A549 (cell line): ENCODE measurements at regions not wholly inside any gene's neighbourhood (a gene's known extent, or its start where the extent isn't known, plus 50 kb on each side); places are given as distances from the start of the nearest gene placed in this dataset.

Experiments
- ATAC-seq, 2 experiments: fragments of 200-7000 bp in 1 of 2; fragments of >200 bp in 1 of 2; cut with Nextera tagmentation in 1 of 2; cut with Tn5 transposase in 1 of 2; 3 replicates each; pipeline versions ENCODE4 v1.8.0 to v1.9.1; 2018 to 2020; ENCODE audit warnings: mild to moderate bottlenecking in 1 of 2, moderate library complexity in 1 of 2
- CTCF ChIA-PET: fragments of 300-600 bp; sonication (Branson Sonifier 250); formaldehyde crosslinking; extraction: SDS; loops from one replicate; lab custom pipeline; 2021; ENCODE audit warnings: antibody characterized with exemption, inconsistent platforms; lab: Yijun Ruan, JAX
- POLR2A ChIA-PET: fragments of 350-600 bp; formaldehyde crosslinking; extraction: SDS; loops from one replicate; lab custom pipeline; 2021; ENCODE audit warnings: antibody characterized with exemption, inconsistent platforms; lab: Yijun Ruan, JAX
- DNase-seq, 2 experiments: peaks; one replicate each; pipeline versions ENCODE4 v3.0.0 to v3.0.0-alpha.2; 2011 to 2016; ENCODE audit warnings: low read depth in 1 of 2, low spot score in 1 of 2
- FAIRE-seq: peaks from 2 replicates; lab custom pipeline; 2011; peaks lifted over from hg19 to GRCh38; lab: Jason Lieb, UNC
- H3K27ac ChIP-seq, 2 experiments: fragments of >200 bp; sonication (Bioruptor Twin); formaldehyde crosslinking; 3 replicates each; pipeline ENCODE4 v1.5.1; 2016 to 2017
- H3K4me1 ChIP-seq: fragments of >200 bp; sonication (Bioruptor Twin); formaldehyde crosslinking; 3 replicates; pipeline ENCODE4 v1.6.1; 2016
- H3K4me2 ChIP-seq: fragments of >200 bp; sonication (Bioruptor Twin); formaldehyde crosslinking; 3 replicates; pipeline ENCODE4 v1.6.1; 2016
- H3K4me3 ChIP-seq: fragments of >200 bp; sonication (Bioruptor Twin); formaldehyde crosslinking; 3 replicates; pipeline ENCODE4 v1.5.1; 2016
- H3K9me3 ChIP-seq: fragments of >200 bp; sonication (Bioruptor Twin); formaldehyde crosslinking; 3 replicates; pipeline ENCODE4 v1.6.1; 2016
- BHLHE40 ChIP-seq: IDR thresholded peaks from 2 replicates; pipeline ENCODE4 v1.6.1; 2012; ENCODE audit warnings: low read depth, low read length, inconsistent platforms
- CBX2 ChIP-seq: fragments of 200-600 bp; sonication (generic); IDR thresholded peaks from 2 replicates; pipeline ENCODE4 v1.6.1; 2016; ENCODE audit warnings: low read depth, mild to moderate bottlenecking, borderline replicate concordance
- CBX8 ChIP-seq: fragments of 200-600 bp; sonication (generic); IDR thresholded peaks from 2 replicates; pipeline ENCODE4 v1.6.1; 2016
- CHD4 ChIP-seq: fragments of 200-600 bp; sonication (generic); IDR thresholded peaks from 2 replicates; pipeline ENCODE4 v1.6.1; 2016; ENCODE audit warnings: antibody characterized with exemption, mild to moderate bottlenecking, borderline replicate concordance
- EHF ChIP-seq: fragments of 250-450 bp; sonication (Bioruptor Pico); IDR thresholded peaks from 2 replicates; pipeline ENCODE4 v1.5.0; 2020; ENCODE audit warnings: mild to moderate bottlenecking
- FOSL2 ChIP-seq, 2 experiments: fragments of 450-650 bp in 1 of 2; fragments of >200 bp in 1 of 2; sonication (Bioruptor Twin) in 1 of 2; formaldehyde crosslinking; IDR thresholded peaks; 2 replicates each; pipeline versions ENCODE4 v1.5.0 to v1.6.1; 2016 to 2020; ENCODE audit warnings: mild to moderate bottlenecking in 1 of 2, moderate library complexity in 1 of 2
- FOXS1 ChIP-seq: fragments of 250-450 bp; sonication (Bioruptor Pico); IDR thresholded peaks from 2 replicates; pipeline ENCODE4 v1.5.0; 2020; ENCODE audit warnings: mild to moderate bottlenecking, moderate library complexity
- GATA3 ChIP-seq: IDR thresholded peaks from 2 replicates; pipeline ENCODE4 v1.6.1; 2012; ENCODE audit warnings: borderline replicate concordance
- HOXA7 ChIP-seq: fragments of 250-450 bp; sonication (Bioruptor Pico); IDR thresholded peaks from 2 replicates; pipeline ENCODE4 v1.5.0; 2020; ENCODE audit warnings: mild to moderate bottlenecking, moderate library complexity
- HOXB5 ChIP-seq: fragments of 250-450 bp; sonication (Bioruptor Pico); IDR thresholded peaks from 2 replicates; pipeline ENCODE4 v1.5.0; 2020; ENCODE audit warnings: mild to moderate bottlenecking, moderate library complexity
- JUN ChIP-seq, 2 experiments: fragments of >200 bp; sonication (Bioruptor Twin); formaldehyde crosslinking; IDR thresholded peaks; 2 replicates in 1 of 2; 3 replicates in 1 of 2; pipeline ENCODE4 v1.6.1; 2016 to 2017
- JUNB ChIP-seq: fragments of >200 bp; sonication (Bioruptor Twin); formaldehyde crosslinking; IDR thresholded peaks from 2 replicates; pipeline ENCODE4 v1.6.1; 2016
- KDM5A ChIP-seq: fragments of 200-600 bp; sonication (generic); IDR thresholded peaks from 2 replicates; pipeline ENCODE4 v1.6.1; 2016; ENCODE audit warnings: antibody characterized with exemption, mild to moderate bottlenecking
- MAFK ChIP-seq: fragments of 450-650 bp; IDR thresholded peaks from 2 replicates; pipeline ENCODE4 v1.6.1; 2014; ENCODE audit not compliant: partially characterized antibody
- MAZ ChIP-seq: fragments of 150-350 bp; IDR thresholded peaks from 2 replicates; pipeline ENCODE4 v1.6.1; 2014; ENCODE audit warnings: antibody characterized with exemption, low read depth, low read length, borderline replicate concordance
- POLR2A ChIP-seq: IDR thresholded peaks from 2 replicates; pipeline ENCODE4 v1.6.1; 2012; ENCODE audit warnings: mild to moderate bottlenecking, low read length
- RFX5 ChIP-seq: fragments of 450-650 bp; IDR thresholded peaks from 2 replicates; pipeline ENCODE4 v1.7.1; 2014; ENCODE audit warnings: antibody characterized with exemption, mild to moderate bottlenecking, moderate library complexity
- RNF2 ChIP-seq: fragments of 200-600 bp; sonication (generic); IDR thresholded peaks from 2 replicates; pipeline ENCODE4 v1.6.1; 2016; ENCODE audit warnings: low read depth, mild to moderate bottlenecking, antibody characterized with exemption, moderate library complexity, borderline replicate concordance
- TFCP2L1 ChIP-seq: fragments of 250-450 bp; sonication (Bioruptor Pico); IDR thresholded peaks from 2 replicates; pipeline ENCODE4 v1.5.0; 2021; ENCODE audit warnings: mild to moderate bottlenecking
- ZNF302 ChIP-seq: fragments of 250-450 bp; sonication (Bioruptor Pico); IDR thresholded peaks from 2 replicates; pipeline ENCODE4 v1.9.0; 2021; ENCODE audit warnings: inconsistent platforms, mild to moderate bottlenecking, moderate library complexity
- ZSCAN20 ChIP-seq: fragments of 250-450 bp; sonication (Bioruptor Pico); IDR thresholded peaks from 2 replicates; pipeline ENCODE4 v1.8.0; 2022; ENCODE audit warnings: mild to moderate bottlenecking, moderate library complexity
- WGBS: methylation state at CpG from one replicate; pipeline ENCODE4 v1.1.6; 2017; ENCODE audit errors: missing lambda C conversion rate; 5-methylcytosine and 5-hydroxymethylcytosine counted together
- TF ChIP-seq, protein P1 (sequence below): fragments of 450-650 bp; IDR thresholded peaks from 2 replicates; pipeline ENCODE4 v1.6.1; 2014; ENCODE audit warnings: antibody characterized with exemption
- TF ChIP-seq, protein P2 (sequence below): IDR thresholded peaks from 2 replicates; pipeline ENCODE4 v1.6.1; 2012; ENCODE audit warnings: low read depth, borderline replicate concordance
- TF ChIP-seq, protein P3 (sequence below): IDR thresholded peaks from 2 replicates; pipeline ENCODE4 v1.6.1; 2012
- TF ChIP-seq, protein P4 (sequence below): fragments of 250-450 bp; sonication (Bioruptor Pico); IDR thresholded peaks from 2 replicates; pipeline ENCODE4 v1.5.0; 2020; ENCODE audit warnings: low read depth, mild to moderate bottlenecking, moderate library complexity
- TF ChIP-seq, protein P5 (sequence below): fragments of >200 bp; sonication (Bioruptor Twin); formaldehyde crosslinking; IDR thresholded peaks from 2 replicates; pipeline ENCODE4 v1.6.1; 2016

DNA sequence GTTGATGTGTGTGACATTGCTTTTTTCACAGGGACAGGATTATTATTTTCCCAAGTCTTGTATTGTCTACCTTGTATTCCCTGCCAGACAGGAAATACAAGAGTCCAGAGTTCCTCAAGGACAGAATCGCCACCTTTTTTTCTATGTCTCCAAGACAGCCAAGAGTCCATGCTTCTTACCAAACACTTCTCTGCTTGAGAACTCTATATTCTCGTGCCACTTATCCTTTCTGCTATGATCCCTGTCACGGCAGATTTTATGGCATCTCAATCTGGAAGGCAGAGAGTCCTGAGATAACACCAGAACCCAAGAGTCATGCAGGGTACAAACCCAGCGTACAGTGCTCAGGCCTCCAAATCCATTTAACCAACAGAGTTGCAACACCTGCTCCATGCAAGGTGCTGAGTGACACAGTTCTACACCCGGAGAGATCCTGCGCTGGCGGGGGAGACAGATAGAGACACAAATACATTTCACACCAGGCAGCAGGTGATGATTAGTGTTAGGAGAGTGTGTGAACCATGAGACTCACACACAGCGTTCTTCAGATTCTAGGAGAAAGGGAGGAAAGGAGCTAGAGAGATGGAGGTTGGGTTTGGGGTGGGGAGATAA, 107.6 kb downstream of the NAV1 start:
- Histone ChIP-seq H3K4me3 (no peak overlapping the region), H3K9me3 (no peaks in the 10 kb centered on the region), H3K4me2 (no peak overlapping the region), H3K27ac (no peak overlapping the region), H3K4me1 (peaks cover 23% of the 10 kb centered on the region)
- WGBS = 87% methylated on average over 8 of the region's 8 CpGs
- FAIRE-seq (no peak), DNase-seq (no peak), ATAC-seq (no peak)
- no peak for TF ChIP-seq BHLHE40
- no peak for TF ChIP-seq RNF2
- TF ChIP-seq MAZ = no peak
- TF ChIP-seq ZSCAN20 (CRISPR knock-in tag) = no peak
- TF ChIP-seq, protein P1, sequence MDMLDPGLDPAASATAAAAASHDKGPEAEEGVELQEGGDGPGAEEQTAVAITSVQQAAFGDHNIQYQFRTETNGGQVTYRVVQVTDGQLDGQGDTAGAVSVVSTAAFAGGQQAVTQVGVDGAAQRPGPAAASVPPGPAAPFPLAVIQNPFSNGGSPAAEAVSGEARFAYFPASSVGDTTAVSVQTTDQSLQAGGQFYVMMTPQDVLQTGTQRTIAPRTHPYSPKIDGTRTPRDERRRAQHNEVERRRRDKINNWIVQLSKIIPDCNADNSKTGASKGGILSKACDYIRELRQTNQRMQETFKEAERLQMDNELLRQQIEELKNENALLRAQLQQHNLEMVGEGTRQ = no peak
- no peak for TF ChIP-seq CHD4
- TF ChIP-seq, protein P2, sequence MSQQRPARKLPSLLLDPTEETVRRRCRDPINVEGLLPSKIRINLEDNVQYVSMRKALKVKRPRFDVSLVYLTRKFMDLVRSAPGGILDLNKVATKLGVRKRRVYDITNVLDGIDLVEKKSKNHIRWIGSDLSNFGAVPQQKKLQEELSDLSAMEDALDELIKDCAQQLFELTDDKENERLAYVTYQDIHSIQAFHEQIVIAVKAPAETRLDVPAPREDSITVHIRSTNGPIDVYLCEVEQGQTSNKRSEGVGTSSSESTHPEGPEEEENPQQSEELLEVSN = no peak
- TF ChIP-seq HOXA7 (CRISPR knock-in tag) = no peak
- no peak for TF ChIP-seq ZNF302 (CRISPR knock-in tag)
- TF ChIP-seq, protein P3, sequence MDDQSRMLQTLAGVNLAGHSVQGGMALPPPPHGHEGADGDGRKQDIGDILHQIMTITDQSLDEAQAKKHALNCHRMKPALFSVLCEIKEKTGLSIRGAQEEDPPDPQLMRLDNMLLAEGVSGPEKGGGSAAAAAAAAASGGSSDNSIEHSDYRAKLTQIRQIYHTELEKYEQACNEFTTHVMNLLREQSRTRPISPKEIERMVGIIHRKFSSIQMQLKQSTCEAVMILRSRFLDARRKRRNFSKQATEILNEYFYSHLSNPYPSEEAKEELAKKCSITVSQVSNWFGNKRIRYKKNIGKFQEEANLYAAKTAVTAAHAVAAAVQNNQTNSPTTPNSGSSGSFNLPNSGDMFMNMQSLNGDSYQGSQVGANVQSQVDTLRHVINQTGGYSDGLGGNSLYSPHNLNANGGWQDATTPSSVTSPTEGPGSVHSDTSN = no peak
- no peak for TF ChIP-seq POLR2A
- ChIA-PET POLR2A (no interaction called here), CTCF (interaction anchor here (0.6 to 13.7 kb wide), 2 partner anchors 87 to 749 kb away, joined by 4 to 105 read pairs; no protein-coding TSS in a partner anchor)

DNA sequence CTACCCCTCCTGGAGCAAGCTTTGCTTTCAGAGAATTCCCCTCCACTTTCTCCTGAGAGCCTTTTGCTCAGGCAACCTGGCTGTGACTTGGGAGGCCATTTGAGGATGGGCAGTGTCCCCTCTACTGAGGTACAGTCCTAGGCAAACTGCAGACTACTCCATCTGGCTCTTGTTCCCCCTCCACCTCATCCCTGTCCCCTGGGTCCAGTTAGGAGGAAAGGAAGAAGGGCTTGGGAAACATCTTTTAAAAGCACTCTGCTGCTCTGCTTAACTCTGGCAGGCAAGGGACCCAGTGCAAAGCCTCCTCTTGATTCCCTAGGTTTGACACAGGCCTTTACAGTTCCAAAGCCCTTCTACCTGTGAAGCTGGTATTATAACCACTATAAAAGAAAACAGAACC, 108.2 kb downstream of the NAV1 start:
- Histone ChIP-seq H3K4me3 (peak overlapping the region; percentile 60; the same call in 1 of the 3 replicates), H3K4me2 (peak overlapping the region; percentile 99), H3K27ac (peak overlapping the region in 1 of 2 experiments; percentile 88; a peak in 2 of 6 replicates), H3K9me3 (no peaks in the 10 kb centered on the region), H3K4me1 (peaks cover 23% of the 10 kb centered on the region)
- FAIRE-seq = no peak
- no peak for DNase-seq
- TF ChIP-seq HOXA7 (CRISPR knock-in tag) = no peak
- TF ChIP-seq, protein P3 = no peak
- no peak for TF ChIP-seq EHF (CRISPR knock-in tag)
- TF ChIP-seq, protein P4, sequence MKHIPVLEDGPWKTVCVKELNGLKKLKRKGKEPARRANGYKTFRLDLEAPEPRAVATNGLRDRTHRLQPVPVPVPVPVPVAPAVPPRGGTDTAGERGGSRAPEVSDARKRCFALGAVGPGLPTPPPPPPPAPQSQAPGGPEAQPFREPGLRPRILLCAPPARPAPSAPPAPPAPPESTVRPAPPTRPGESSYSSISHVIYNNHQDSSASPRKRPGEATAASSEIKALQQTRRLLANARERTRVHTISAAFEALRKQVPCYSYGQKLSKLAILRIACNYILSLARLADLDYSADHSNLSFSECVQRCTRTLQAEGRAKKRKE (CRISPR knock-in tag) = no peak
- TF ChIP-seq JUNB = no peak
- TF ChIP-seq CBX8 = no peak
- no peak for TF ChIP-seq TFCP2L1 (CRISPR knock-in tag)
- no peak for TF ChIP-seq FOSL2 (IDR thresholded peaks at IDR 0.05)
- no peak for TF ChIP-seq FOSL2 (CRISPR knock-in tag; IDR thresholded peaks at IDR 0.05)
- TF ChIP-seq GATA3 = no peak
- no peak for TF ChIP-seq RFX5
- no peak for TF ChIP-seq JUN (IDR thresholded peaks at IDR 0.05)
- no peak for TF ChIP-seq MAFK
- no peak for TF ChIP-seq FOXS1 (CRISPR knock-in tag)
- TF ChIP-seq CBX2 = no peak
- TF ChIP-seq KDM5A = no peak
- TF ChIP-seq, protein P5, sequence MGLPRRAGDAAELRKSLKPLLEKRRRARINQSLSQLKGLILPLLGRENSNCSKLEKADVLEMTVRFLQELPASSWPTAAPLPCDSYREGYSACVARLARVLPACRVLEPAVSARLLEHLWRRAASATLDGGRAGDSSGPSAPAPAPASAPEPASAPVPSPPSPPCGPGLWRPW = no peak
- TF ChIP-seq CHD4 = no peak
- TF ChIP-seq MAZ = no peak
- TF ChIP-seq HOXB5 = no peak
- ChIA-PET POLR2A (no interaction called here), CTCF (interaction anchor here (0.6 to 13.7 kb wide), 2 partner anchors 88 to 750 kb away, joined by 4 to 105 read pairs; no protein-coding TSS in a partner anchor)
- no peak for ATAC-seq
